ENCODE measurements at regions not wholly inside any gene's neighbourhood (a gene's known extent, or its start where the extent isn't known, plus 50 kb on each side); places are given as distances from the start of the nearest gene placed in this dataset.

DNA sequence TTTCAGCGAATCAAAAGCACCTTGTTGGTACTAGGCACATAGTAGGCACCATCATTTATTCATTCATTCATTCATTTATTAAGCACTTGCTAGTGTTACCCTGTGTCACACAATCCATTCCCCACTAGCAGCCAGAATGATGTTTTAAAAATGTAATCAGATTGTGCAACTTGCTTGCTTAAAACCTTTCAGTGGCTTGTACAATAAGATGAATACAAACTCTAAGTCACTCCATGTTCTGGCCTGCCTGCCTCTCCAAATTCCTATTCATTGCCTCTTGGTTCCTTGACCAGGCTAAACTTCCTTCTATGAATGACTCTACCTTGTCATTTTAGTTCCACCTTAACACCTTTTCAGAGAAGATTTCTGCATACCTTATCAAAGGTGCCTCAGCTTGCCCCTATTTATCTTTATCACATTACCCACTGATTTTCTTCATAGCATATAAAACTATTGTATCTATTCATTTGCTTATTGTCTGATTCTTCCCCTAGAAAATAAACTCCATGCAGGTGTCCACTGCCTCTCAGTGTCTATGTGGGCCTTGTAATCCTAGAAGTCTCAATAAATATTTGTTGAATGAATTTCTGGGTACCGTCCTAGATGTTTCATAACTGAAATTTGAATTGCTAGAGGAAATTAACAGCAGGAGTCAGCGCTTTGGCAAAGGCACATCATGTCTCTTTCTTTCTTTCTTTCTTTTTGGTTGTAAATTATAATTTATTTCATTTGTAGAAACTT is 169.5 kb downstream of the TMEM26 start:
- no peaks in the 10 kb centered on the region for H3K27me3 ChIP-seq (replicated peaks; ENCODE audit: insufficient read depth)
- 36% methylated on average over 3 of the region's 3 CpGs for WGBS
- intact Hi-C loops (cut with DNase I): loop anchor here (2.0 to 10.0 kb wide), 5 partner anchors 146 to 839 kb away; no protein-coding TSS in a partner anchor
- H3K27ac ChIP-seq: peak overlapping the region; percentile 15 to 44
- H3K36me3 ChIP-seq: no peaks in the 10 kb centered on the region
- TF ChIP-seq POLR2AphosphoS5 (IDR thresholded peaks at IDR 0.05): no peak
- no peak for TF ChIP-seq POLR2A (IDR thresholded peaks at IDR 0.05)
- no peak for TF ChIP-seq CTCF (IDR thresholded peaks at IDR 0.05)
- H3K4me3 ChIP-seq: no peak overlapping the region
- H3K9me3 ChIP-seq: no peaks in the 10 kb centered on the region
- peak; percentile 24 for DNase-seq (ENCODE audit: low spot score)
- H3K4me1 ChIP-seq (replicated peaks): no peaks in the 10 kb centered on the region

DNA sequence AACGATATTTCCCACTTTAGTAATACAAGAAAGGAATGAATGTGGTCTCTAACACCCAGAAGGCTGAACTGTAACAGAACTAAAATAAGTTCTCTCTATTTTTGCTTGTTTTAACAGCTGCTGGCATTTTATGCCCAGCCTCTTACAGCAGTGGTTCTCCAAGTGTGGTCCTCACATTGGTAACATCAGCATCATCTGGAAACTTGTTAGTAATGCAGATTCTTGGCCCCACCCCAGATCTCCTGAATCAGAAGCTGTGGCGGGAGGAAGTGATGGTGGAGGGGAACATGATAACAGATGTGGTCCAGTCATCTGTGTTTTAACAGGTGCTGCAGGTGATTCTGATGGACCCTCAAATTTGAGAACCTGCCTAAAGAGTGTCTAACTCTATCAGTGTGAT is 170.1 kb downstream of the TMEM26 start:
- Histone ChIP-seq H3K36me3 (no peaks in the 10 kb centered on the region), H3K27ac (no peak overlapping the region), H3K4me1 (replicated peaks) (no peaks in the 10 kb centered on the region), H3K9me3 (no peaks in the 10 kb centered on the region), H3K27me3 (replicated peaks; ENCODE audit: insufficient read depth) (no peaks in the 10 kb centered on the region), H3K4me3 (no peak overlapping the region)
- DNase-seq (ENCODE audit: low spot score): no peak
- 96% methylated on average over 2 of the region's 2 CpGs for WGBS
- intact Hi-C loops (cut with DNase I): loop anchor here (5.0 to 10.0 kb wide), 4 partner anchors 146 to 838 kb away; no protein-coding TSS in a partner anchor
- TF ChIP-seq POLR2A (IDR thresholded peaks at IDR 0.05) (no peak), CTCF (IDR thresholded peaks at IDR 0.05) (no peak), POLR2AphosphoS5 (IDR thresholded peaks at IDR 0.05) (no peak)

GRCh38 chr10:61280303-61280702 is 172.9 kb downstream of the TMEM26 start:
- no peak overlapping the region for H3K27ac ChIP-seq
- no peaks in the 10 kb centered on the region for H3K36me3 ChIP-seq
- no peaks in the 10 kb centered on the region for H3K27me3 ChIP-seq (replicated peaks; ENCODE audit: insufficient read depth)
- no peak overlapping the region for H3K4me3 ChIP-seq
- WGBS: 68% methylated on average over 3 of the region's 3 CpGs
- intact Hi-C loops (cut with DNase I): loop anchor here (5.0 to 10.0 kb wide), 4 partner anchors 143 to 836 kb away; no protein-coding TSS in a partner anchor
- TF ChIP-seq CTCF (IDR thresholded peaks at IDR 0.05) (no peak), POLR2AphosphoS5 (IDR thresholded peaks at IDR 0.05) (no peak), POLR2A (IDR thresholded peaks at IDR 0.05) (no peak)
- no peaks in the 10 kb centered on the region for H3K9me3 ChIP-seq
- no peak for DNase-seq (ENCODE audit: low spot score)
- no peaks in the 10 kb centered on the region for H3K4me1 ChIP-seq (replicated peaks)

GRCh38 chr10:61279400-61279799 is 173.8 kb downstream of the TMEM26 start:
- H3K36me3 ChIP-seq: no peaks in the 10 kb centered on the region
- TF ChIP-seq CTCF (IDR thresholded peaks at IDR 0.05): no peak
- no peak for TF ChIP-seq POLR2AphosphoS5 (IDR thresholded peaks at IDR 0.05)
- intact Hi-C loops (cut with DNase I): no loop called here

GRCh38 chr10:61278556-61278955 is 174.6 kb downstream of the TMEM26 start:
- WGBS: 89% methylated on average over 2 of the region's 2 CpGs
- no peak for TF ChIP-seq POLR2AphosphoS5 (IDR thresholded peaks at IDR 0.05)
- TF ChIP-seq CTCF (IDR thresholded peaks at IDR 0.05): no peak
- TF ChIP-seq POLR2A (IDR thresholded peaks at IDR 0.05): no peak
- DNase-seq (ENCODE audit: low spot score): no peak
- Histone ChIP-seq H3K27me3 (replicated peaks; ENCODE audit: insufficient read depth) (no peaks in the 10 kb centered on the region), H3K27ac (no peak overlapping the region), H3K9me3 (no peaks in the 10 kb centered on the region), H3K4me3 (no peak overlapping the region), H3K36me3 (no peaks in the 10 kb centered on the region), H3K4me1 (replicated peaks) (no peaks in the 10 kb centered on the region)
- intact Hi-C loops (cut with DNase I): no loop called here

More at GRCh38 chr10:61279400-61279799, 173.8 kb downstream of the TMEM26 start:
- Histone ChIP-seq H3K9me3 (no peaks in the 10 kb centered on the region), H3K4me1 (replicated peaks) (no peaks in the 10 kb centered on the region), H3K27ac (no peak overlapping the region), H3K4me3 (no peak overlapping the region), H3K27me3 (replicated peaks; ENCODE audit: insufficient read depth) (no peaks in the 10 kb centered on the region)
- DNase-seq (ENCODE audit: low spot score): no peak
- whole genome bisulfite sequencing: 92% methylated on average over 7 of the region's 7 CpGs

Measured in prostate gland (tissue), 2 donors.